Tibial nerve (tissue), 4 donors: ENCODE measurements at regions not wholly inside any gene's neighbourhood (a gene's known extent, or its start where the extent isn't known, plus 50 kb on each side); places are given as distances from the start of the nearest gene placed in this dataset.

Experiments
- CTCF ChIP-seq, 5 experiments: fragments of 200-600 bp in 3 of 5; fragments of 450-650 bp in 2 of 5; sonication (generic) in 3 of 5; IDR thresholded peaks; one replicate each; pipeline ENCODE4 v1.5.1; 2016 to 2019; ENCODE audit warnings: antibody characterized with exemption in 5 of 5, mild to moderate bottlenecking in 3 of 5, moderate library complexity in 2 of 5
- EP300 ChIP-seq, 2 donors: sonication (generic); formaldehyde crosslinking; IDR thresholded peaks; one replicate each; pipeline ENCODE4 v1.6.1; 2017; ENCODE audit warnings: antibody characterized with exemption in 2 of 2, mild to moderate bottlenecking in 1 of 2
- POLR2A ChIP-seq, 2 donors: fragments of 450-650 bp; IDR thresholded peaks; one replicate each; pipeline ENCODE4 v1.6.1; 2017; ENCODE audit warnings: antibody characterized with exemption in 2 of 2, mild to moderate bottlenecking in 2 of 2, moderate library complexity in 2 of 2

GRCh38 chr16:48025359-48025758 is 130.4 kb downstream of the ABCC12 start:
- TF ChIP-seq POLR2A (IDR thresholded peaks at IDR 0.05) (no peak), CTCF (IDR thresholded peaks at IDR 0.05) (no peak), EP300 (IDR thresholded peaks at IDR 0.05) (no peak)
